IMR-90 (cell line): ENCODE measurements at regions not wholly inside any gene's neighbourhood (a gene's known extent, or its start where the extent isn't known, plus 50 kb on each side); places are given as distances from the start of the nearest gene placed in this dataset.

ENCODE experiments used
- CTCF ChIP-seq: conservative IDR thresholded peaks from 2 replicates; pipeline ENCODE4 v1.5.1; 2012; ENCODE audit warnings: mild to moderate bottlenecking, low read depth, low read length, improper control_type of control experiment
- MAZ ChIP-seq: IDR thresholded peaks from 2 replicates; pipeline ENCODE4 v1.6.1; 2012; ENCODE audit warnings: low read depth, mild to moderate bottlenecking, low read length, improper control_type of control experiment, moderate library complexity, borderline replicate concordance
- POLR2A ChIP-seq: IDR thresholded peaks from 2 replicates; pipeline ENCODE4 v1.6.1; 2012; ENCODE audit warnings: mild to moderate bottlenecking, low read depth, low read length
- RAD21 ChIP-seq: IDR thresholded peaks from 2 replicates; pipeline ENCODE4 v1.6.1; 2012; ENCODE audit warnings: low read length, improper control_type of control experiment
- RFX5 ChIP-seq: IDR thresholded peaks from 2 replicates; pipeline ENCODE4 v1.8.0; 2012; ENCODE audit warnings: low read depth, mild to moderate bottlenecking, low read length, moderate library complexity
- SMC3 ChIP-seq: fragments of 150-350 bp; IDR thresholded peaks from 2 replicates; pipeline ENCODE4 v1.6.1; 2016; ENCODE audit warnings: low read depth, mild to moderate bottlenecking, antibody characterized with exemption, low read length, moderate library complexity

- TF ChIP-seq POLR2A (no peak), CTCF (no peak), RFX5 (no peak), RAD21 (no peak), SMC3 (no peak), MAZ (no peak)
Observed at GRCh38 chr4:104966349-104967033, 180.2 kb upstream of the TET2 start.
